ENCODE measurements at regions not wholly inside any gene's neighbourhood (a gene's known extent, or its start where the extent isn't known, plus 50 kb on each side); places are given as distances from the start of the nearest gene placed in this dataset.
"Not testable (repeated sequence)": the region's sequence is repeated elsewhere in the genome, so short reads cannot be mapped to it uniquely, and the experiment has no call there.

DNA sequence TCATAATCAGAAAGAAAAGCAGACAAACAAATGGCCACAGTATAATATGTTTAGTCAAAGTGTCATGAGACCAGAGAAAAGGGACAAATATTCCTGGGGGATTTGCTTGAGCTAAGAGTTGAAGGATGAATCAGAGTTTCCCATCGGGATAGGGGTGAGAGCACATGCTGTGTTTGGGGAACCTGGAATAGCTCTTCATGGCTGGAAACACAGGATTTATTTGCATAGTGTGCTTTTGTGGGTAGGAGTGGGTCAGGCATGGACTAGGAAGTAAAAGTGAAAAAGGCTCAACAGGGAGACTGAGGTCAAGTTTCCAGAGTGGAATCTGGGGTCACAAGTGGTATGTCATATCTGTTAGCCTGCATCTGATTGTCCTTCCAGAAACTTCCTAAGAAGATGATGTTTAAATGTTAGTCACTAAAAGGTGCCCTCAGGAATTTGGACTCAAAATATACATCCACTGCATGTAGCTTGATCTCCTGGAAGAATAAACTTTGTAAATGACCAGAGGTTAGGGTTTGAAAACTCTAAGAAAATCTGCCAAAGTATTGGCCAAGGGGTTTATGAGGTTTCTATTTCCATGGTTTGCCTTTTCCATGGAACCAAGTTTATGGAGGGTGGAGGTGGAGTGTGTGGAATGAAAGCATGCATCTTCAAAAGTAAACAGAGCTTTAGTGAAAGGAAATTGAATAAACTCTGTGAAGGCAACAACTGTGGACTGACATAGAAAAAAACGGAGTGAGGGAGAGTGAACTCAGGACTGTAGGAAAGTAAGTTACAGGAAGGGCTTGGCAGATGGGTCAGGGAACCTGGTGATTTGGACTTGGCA is 344.6 kb downstream of the C12orf75 start:
- DNase-seq (ENCODE audit: extremely low read depth, low read depth) = no peak
- TF ChIP-seq, protein P1, sequence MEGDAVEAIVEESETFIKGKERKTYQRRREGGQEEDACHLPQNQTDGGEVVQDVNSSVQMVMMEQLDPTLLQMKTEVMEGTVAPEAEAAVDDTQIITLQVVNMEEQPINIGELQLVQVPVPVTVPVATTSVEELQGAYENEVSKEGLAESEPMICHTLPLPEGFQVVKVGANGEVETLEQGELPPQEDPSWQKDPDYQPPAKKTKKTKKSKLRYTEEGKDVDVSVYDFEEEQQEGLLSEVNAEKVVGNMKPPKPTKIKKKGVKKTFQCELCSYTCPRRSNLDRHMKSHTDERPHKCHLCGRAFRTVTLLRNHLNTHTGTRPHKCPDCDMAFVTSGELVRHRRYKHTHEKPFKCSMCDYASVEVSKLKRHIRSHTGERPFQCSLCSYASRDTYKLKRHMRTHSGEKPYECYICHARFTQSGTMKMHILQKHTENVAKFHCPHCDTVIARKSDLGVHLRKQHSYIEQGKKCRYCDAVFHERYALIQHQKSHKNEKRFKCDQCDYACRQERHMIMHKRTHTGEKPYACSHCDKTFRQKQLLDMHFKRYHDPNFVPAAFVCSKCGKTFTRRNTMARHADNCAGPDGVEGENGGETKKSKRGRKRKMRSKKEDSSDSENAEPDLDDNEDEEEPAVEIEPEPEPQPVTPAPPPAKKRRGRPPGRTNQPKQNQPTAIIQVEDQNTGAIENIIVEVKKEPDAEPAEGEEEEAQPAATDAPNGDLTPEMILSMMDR (IDR thresholded peaks at IDR 0.05; ENCODE audit: low read depth, low read length) = no peak

DNA sequence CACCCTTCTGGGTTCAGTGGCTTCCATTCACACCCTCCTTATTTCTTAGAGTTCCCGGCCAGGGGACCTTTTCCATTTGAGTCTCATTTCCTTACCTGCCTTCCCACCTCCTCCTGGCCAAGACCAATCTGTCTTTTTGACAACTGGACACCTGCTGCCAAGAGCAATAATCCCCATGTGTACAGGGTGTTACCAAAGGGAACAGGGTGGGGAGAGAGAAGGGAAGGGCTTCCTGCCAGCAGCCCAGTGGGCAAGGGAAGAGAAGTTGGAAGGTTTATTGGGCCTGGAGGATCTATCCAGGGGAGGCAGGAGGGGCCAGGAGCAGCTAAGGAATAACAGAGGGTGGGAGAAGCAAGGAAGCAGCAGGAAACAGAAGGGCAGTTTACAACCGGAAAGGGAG is 346.2 kb downstream of the C12orf75 start:
- DNase-seq (ENCODE audit: extremely low read depth, low read depth) = no peak
- TF ChIP-seq, protein P1 (IDR thresholded peaks at IDR 0.05; ENCODE audit: low read depth, low read length) = no peak

DNA sequence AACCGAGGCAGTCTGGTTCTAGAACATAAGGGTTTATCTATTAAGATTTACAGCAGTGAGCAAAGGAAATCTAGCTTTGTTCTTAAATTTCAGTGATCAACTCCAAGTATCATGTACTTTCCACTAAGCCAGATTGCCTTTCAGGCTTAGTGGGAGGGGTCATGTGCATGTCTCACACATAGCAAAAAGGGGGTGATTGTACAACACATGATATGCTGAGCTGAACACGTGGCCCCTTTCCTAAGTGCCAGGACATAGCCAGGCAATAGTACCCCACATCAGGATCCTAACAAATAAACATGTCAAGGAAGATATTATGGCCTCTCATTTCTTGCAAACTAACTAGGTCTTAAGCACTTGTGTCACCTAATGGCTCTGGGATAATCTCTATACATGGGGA is 347.2 kb downstream of the C12orf75 start:
- TF ChIP-seq, protein P1 (IDR thresholded peaks at IDR 0.05; ENCODE audit: low read depth, low read length) = no peak
- DNase-seq (ENCODE audit: extremely low read depth, low read depth) = no peak

DNA sequence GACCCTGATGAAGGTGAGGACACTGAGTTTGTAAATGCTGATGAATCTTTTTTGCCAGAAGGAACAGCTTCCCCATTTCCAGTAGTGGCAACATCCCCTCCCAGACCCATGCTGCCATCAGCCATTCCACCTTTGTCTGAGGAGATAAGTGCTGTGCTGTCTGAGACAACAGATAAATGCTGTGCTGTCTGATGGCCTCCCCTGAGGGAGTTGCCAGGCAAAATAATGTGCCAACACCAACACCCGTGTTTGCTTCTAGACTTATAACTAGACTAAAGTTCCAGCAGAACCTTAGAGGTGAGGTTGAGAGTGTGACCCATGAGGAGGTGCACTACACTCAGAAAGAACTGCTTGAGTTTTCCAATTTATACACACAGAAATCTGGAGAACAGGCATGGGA is 349.5 kb downstream of the C12orf75 start:
- DNase-seq (ENCODE audit: extremely low read depth, low read depth) = no peak
- TF ChIP-seq, protein P1 (IDR thresholded peaks at IDR 0.05; ENCODE audit: low read depth, low read length) = no peak

DNA sequence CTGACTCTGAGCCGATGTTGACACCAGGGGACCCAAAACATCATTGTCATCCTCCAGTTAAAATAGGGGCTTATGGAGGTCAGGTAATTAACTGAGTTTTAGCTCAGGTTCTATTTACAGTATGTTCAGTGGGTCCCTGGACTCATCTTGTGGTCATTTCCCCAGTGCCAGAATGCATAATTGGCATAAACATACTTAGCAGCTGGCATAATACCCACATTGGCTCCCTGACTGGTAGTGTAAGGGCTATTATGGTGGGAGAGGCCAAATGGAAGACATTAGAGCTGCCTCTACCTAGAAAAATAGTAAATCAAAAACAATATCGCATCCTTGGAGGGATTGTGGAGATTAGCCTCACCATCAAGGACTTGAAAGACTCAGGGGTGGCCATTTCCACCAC is 350.9 kb downstream of the C12orf75 start:
- TF ChIP-seq, protein P1 (IDR thresholded peaks at IDR 0.05; ENCODE audit: low read depth, low read length) = no peak
- no peak for DNase-seq (ENCODE audit: extremely low read depth, low read depth)

DNA sequence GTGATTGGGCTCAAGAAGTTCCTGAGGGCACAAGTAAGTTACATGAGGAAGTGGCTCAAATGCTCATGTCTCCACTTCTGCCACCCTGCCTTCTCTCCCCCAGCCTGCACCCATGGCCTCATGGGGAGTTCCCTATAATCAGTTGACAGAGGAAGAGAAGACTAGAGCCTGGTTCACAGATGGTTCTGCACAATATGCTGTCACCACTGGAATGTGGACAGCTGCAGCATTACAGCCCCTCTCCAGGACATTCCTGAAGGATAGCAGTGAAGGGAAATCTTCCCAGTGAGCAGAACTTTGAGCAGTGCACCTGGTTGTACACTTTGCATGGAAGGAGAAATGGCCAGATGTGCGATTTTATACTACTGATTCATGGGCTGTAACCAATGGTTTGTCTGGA is 352.3 kb downstream of the C12orf75 start:
- DNase-seq (ENCODE audit: extremely low read depth, low read depth) = not testable (repeated sequence)

DNA sequence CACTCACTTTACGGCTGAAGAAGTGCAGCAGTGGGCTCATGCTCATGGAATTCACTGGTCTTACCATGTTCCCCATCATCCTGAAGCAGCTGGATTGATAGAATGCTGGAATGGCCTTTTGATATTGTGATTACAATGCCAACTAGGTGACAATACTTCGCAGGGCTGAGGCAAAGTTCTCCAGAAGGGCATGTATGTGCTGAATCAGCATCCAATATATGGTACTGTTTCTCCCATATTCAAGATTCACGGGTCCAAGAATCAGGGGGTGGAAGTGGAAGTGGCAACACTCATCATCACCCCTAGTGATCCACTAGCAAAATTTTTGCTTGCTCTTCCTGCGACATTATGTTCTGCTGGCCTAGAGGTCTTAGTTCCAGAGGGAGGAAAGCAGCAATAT is 353.3 kb downstream of the C12orf75 start:
- not testable (repeated sequence) for DNase-seq (ENCODE audit: extremely low read depth, low read depth)

DNA sequence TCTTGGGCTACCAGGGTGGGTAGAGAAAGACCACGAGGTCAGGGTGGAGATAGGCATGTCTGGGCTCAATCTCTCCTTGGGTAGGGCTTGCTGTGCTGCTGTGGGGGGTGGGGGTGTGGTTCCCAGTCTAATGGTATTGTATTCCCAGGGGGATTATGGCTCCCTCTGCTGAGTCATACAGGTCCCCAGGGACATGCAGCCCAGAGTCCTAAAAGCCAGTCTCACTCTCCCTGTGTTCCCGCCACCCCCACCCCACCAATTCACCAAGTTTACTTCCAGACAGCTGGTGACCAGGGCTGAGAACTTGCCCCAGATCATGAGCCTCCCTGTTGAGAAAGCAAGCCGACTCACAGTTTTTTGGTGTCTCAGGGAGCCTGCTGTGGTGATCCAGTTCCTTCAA is 367.6 kb downstream of the C12orf75 start:
- DNase-seq (ENCODE audit: extremely low read depth, low read depth) = no peak
- TF ChIP-seq, protein P1 (IDR thresholded peaks at IDR 0.05; ENCODE audit: low read depth, low read length) = no peak

All from AG09319 (cell line).